ENCODE measurements at regions not wholly inside any gene's neighbourhood (a gene's known extent, or its start where the extent isn't known, plus 50 kb on each side); places are given as distances from the start of the nearest gene placed in this dataset.
"Not testable (repeated sequence)": the region's sequence is repeated elsewhere in the genome, so short reads cannot be mapped to it uniquely, and the experiment has no call there.

- Histone ChIP-seq H3K4me1 (ENCODE audit: control insufficient read depth, extremely low read depth, insufficient read depth, low read length) (no peaks in the 10 kb centered on the region), H3K9me1 (ENCODE audit: control insufficient read depth, extremely low read depth, insufficient read depth, low read length) (no peaks in the 10 kb centered on the region), H3K27ac (ENCODE audit: control insufficient read depth, insufficient read depth, low read length) (no peak overlapping the region), H3K27me3 (ENCODE audit: control insufficient read depth, extremely low read depth, insufficient read depth, low read length) (no peaks in the 10 kb centered on the region), H3K4me2 (ENCODE audit: control insufficient read depth, extremely low read depth, insufficient read depth, low read depth, low read length) (no peak overlapping the region), H3K79me2 (ENCODE audit: control insufficient read depth, insufficient read depth, low read length) (no peaks in the 10 kb centered on the region), H2AFZ (ENCODE audit: control insufficient read depth, low read length) (no peak overlapping the region), H4K20me1 (ENCODE audit: control insufficient read depth, extremely low read depth, insufficient read depth, low read length) (no peaks in the 10 kb centered on the region), H3K9ac (ENCODE audit: control insufficient read depth, extremely low read depth, insufficient read depth, low read length) (no peak overlapping the region), H3K4me3 (ENCODE audit: control insufficient read depth in 2 of 3, extremely low read depth in 1 of 3, insufficient read depth in 2 of 3, low read depth in 1 of 3, low read length in 3 of 3) (no peak overlapping the region), H3K36me3 (ENCODE audit: control insufficient read depth in 2 of 2, extremely low read depth in 1 of 2, insufficient read depth in 2 of 2, low read length in 2 of 2) (no peaks in the 10 kb centered on the region), H3K9me3 (ENCODE audit: control insufficient read depth, low read depth, low read length) (no peaks in the 10 kb centered on the region)
- DNase-seq (ENCODE audit: low read depth, low spot score) (no peak), FAIRE-seq (no peak)
- dilution Hi-C loops (cut with MboI; ENCODE audit: extremely low pct_ligation_motif_present, low sequenced_read_pairs) = no loop called here
- TF ChIP-seq, protein P1, sequence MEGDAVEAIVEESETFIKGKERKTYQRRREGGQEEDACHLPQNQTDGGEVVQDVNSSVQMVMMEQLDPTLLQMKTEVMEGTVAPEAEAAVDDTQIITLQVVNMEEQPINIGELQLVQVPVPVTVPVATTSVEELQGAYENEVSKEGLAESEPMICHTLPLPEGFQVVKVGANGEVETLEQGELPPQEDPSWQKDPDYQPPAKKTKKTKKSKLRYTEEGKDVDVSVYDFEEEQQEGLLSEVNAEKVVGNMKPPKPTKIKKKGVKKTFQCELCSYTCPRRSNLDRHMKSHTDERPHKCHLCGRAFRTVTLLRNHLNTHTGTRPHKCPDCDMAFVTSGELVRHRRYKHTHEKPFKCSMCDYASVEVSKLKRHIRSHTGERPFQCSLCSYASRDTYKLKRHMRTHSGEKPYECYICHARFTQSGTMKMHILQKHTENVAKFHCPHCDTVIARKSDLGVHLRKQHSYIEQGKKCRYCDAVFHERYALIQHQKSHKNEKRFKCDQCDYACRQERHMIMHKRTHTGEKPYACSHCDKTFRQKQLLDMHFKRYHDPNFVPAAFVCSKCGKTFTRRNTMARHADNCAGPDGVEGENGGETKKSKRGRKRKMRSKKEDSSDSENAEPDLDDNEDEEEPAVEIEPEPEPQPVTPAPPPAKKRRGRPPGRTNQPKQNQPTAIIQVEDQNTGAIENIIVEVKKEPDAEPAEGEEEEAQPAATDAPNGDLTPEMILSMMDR (optimal IDR thresholded peaks at IDR 0.05 in 1 of 3, IDR thresholded peaks at IDR 0.05 in 1 of 3, conservative IDR thresholded peaks at IDR 0.05 in 1 of 3; ENCODE audit: extremely low read depth in 1 of 3, insufficient read depth in 2 of 3, low read length in 3 of 3) = no peak
- TF ChIP-seq EZH2 (IDR thresholded peaks at IDR 0.05; ENCODE audit: low read length) = no peak
These were observed 149.9 kb upstream of the RAB6C start for GRCh38 chr2:129829588-129829987.

- Histone ChIP-seq H3K9me1 (ENCODE audit: control insufficient read depth, extremely low read depth, insufficient read depth, low read length) (no peaks in the 10 kb centered on the region), H3K4me3 (ENCODE audit: control insufficient read depth in 2 of 3, extremely low read depth in 1 of 3, insufficient read depth in 2 of 3, low read depth in 1 of 3, low read length in 3 of 3) (no peak overlapping the region), H3K9me3 (ENCODE audit: control insufficient read depth, low read depth, low read length) (no peaks in the 10 kb centered on the region), H4K20me1 (ENCODE audit: control insufficient read depth, extremely low read depth, insufficient read depth, low read length) (no peaks in the 10 kb centered on the region), H3K27me3 (ENCODE audit: control insufficient read depth, extremely low read depth, insufficient read depth, low read length) (no peaks in the 10 kb centered on the region), H3K36me3 (ENCODE audit: control insufficient read depth in 2 of 2, extremely low read depth in 1 of 2, insufficient read depth in 2 of 2, low read length in 2 of 2) (no peaks in the 10 kb centered on the region), H3K9ac (ENCODE audit: control insufficient read depth, extremely low read depth, insufficient read depth, low read length) (no peak overlapping the region), H3K79me2 (ENCODE audit: control insufficient read depth, insufficient read depth, low read length) (no peaks in the 10 kb centered on the region), H3K27ac (ENCODE audit: control insufficient read depth, insufficient read depth, low read length) (no peak overlapping the region), H2AFZ (ENCODE audit: control insufficient read depth, low read length) (no peak overlapping the region), H3K4me2 (ENCODE audit: control insufficient read depth, extremely low read depth, insufficient read depth, low read depth, low read length) (no peak overlapping the region), H3K4me1 (ENCODE audit: control insufficient read depth, extremely low read depth, insufficient read depth, low read length) (no peaks in the 10 kb centered on the region)
- DNase-seq (ENCODE audit: low read depth, low spot score) (no peak), FAIRE-seq (no peak)
- dilution Hi-C loops (cut with MboI; ENCODE audit: extremely low pct_ligation_motif_present, low sequenced_read_pairs) = no loop called here
- TF ChIP-seq, protein P1 (optimal IDR thresholded peaks at IDR 0.05 in 1 of 3, IDR thresholded peaks at IDR 0.05 in 1 of 3, conservative IDR thresholded peaks at IDR 0.05 in 1 of 3; ENCODE audit: extremely low read depth in 1 of 3, insufficient read depth in 2 of 3, low read length in 3 of 3) = no peak
- no peak for TF ChIP-seq EZH2 (IDR thresholded peaks at IDR 0.05; ENCODE audit: low read length)
These were observed 148.4 kb upstream of the RAB6C start for GRCh38 chr2:129831018-129831417.

DNA sequence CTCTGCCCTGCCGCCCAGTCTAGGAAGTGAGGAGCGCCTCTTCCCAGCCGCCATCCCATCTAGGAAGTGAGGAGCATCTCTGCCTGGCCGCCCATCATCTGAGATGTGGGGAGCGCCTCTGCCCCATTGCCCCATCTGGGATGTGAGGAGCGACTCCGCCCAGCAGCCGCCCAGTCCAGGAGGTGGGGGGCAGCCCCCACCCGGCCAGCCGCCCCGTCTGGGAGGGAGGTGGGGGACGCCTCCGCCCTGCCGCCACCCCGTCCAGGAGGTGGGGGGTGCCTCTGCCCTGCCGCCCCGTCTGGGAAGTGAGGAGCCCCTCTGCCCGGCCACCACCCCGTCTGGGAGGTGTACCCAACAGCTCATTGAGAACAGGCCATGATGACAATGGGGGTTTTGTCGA is 146.0 kb upstream of the RAB6C start:
- H3K27me3 ChIP-seq (ENCODE audit: control insufficient read depth, extremely low read depth, insufficient read depth, low read length); H3K4me2 ChIP-seq (ENCODE audit: control insufficient read depth, extremely low read depth, insufficient read depth, low read depth, low read length); H3K9me3 ChIP-seq (ENCODE audit: control insufficient read depth, low read depth, low read length); H3K4me1 ChIP-seq (ENCODE audit: control insufficient read depth, extremely low read depth, insufficient read depth, low read length); dilution Hi-C loops (cut with MboI; ENCODE audit: extremely low pct_ligation_motif_present, low sequenced_read_pairs); H3K27ac ChIP-seq (ENCODE audit: control insufficient read depth, insufficient read depth, low read length); DNase-seq (ENCODE audit: low read depth, low spot score); H2AFZ ChIP-seq (ENCODE audit: control insufficient read depth, low read length); H3K9ac ChIP-seq (ENCODE audit: control insufficient read depth, extremely low read depth, insufficient read depth, low read length); H4K20me1 ChIP-seq (ENCODE audit: control insufficient read depth, extremely low read depth, insufficient read depth, low read length); H3K4me3 ChIP-seq (ENCODE audit: control insufficient read depth in 2 of 3, extremely low read depth in 1 of 3, insufficient read depth in 2 of 3, low read depth in 1 of 3, low read length in 3 of 3); H3K79me2 ChIP-seq (ENCODE audit: control insufficient read depth, insufficient read depth, low read length); FAIRE-seq; H3K36me3 ChIP-seq (ENCODE audit: control insufficient read depth in 2 of 2, extremely low read depth in 1 of 2, insufficient read depth in 2 of 2, low read length in 2 of 2); H3K9me1 ChIP-seq (ENCODE audit: control insufficient read depth, extremely low read depth, insufficient read depth, low read length): not testable (repeated sequence)
